ENCODE measurements at regions not wholly inside any gene's neighbourhood (a gene's known extent, or its start where the extent isn't known, plus 50 kb on each side); places are given as distances from the start of the nearest gene placed in this dataset.

GRCh38 chr2:60341151-60341550, 212.3 kb downstream of the BCL11A start:
- no peaks in the 10 kb centered on the region for H3K27me3 ChIP-seq (ENCODE audit: insufficient read depth, low read depth, severe bottlenecking)
- TF ChIP-seq CTCF (IDR thresholded peaks at IDR 0.05; ENCODE audit: low read depth, low read length), result no peak
- no peak overlapping the region for H3K4me3 ChIP-seq (ENCODE audit: low read depth, low read length)
- DNase-seq, result no peak
- H3K9me3 ChIP-seq (ENCODE audit: severe bottlenecking), result no peaks in the 10 kb centered on the region
- no peaks in the 10 kb centered on the region for H3K36me3 ChIP-seq
- H3K27ac ChIP-seq, result no peak overlapping the region

GRCh38 chr2:60339286-60339685, 214.2 kb downstream of the BCL11A start:
- Histone ChIP-seq H3K4me3 (ENCODE audit: low read depth, low read length) (no peak overlapping the region), H3K36me3 (no peaks in the 10 kb centered on the region), H3K27ac (no peak overlapping the region), H3K27me3 (ENCODE audit: insufficient read depth, low read depth, severe bottlenecking) (no peaks in the 10 kb centered on the region), H3K9me3 (ENCODE audit: severe bottlenecking) (no peaks in the 10 kb centered on the region)
- no peak for DNase-seq
- no peak for TF ChIP-seq CTCF (IDR thresholded peaks at IDR 0.05; ENCODE audit: low read depth, low read length)

- Histone ChIP-seq H3K36me3 (no peaks in the 10 kb centered on the region), H3K4me3 (ENCODE audit: low read depth, low read length) (no peak overlapping the region), H3K27ac (no peak overlapping the region), H3K9me3 (ENCODE audit: severe bottlenecking) (no peaks in the 10 kb centered on the region), H3K27me3 (ENCODE audit: insufficient read depth, low read depth, severe bottlenecking) (no peaks in the 10 kb centered on the region)
- TF ChIP-seq CTCF (IDR thresholded peaks at IDR 0.05; ENCODE audit: low read depth, low read length), result peak; percentile 34; the same call in 1 of the 2 replicates
- DNase-seq, result no peak
These were observed 216.3 kb downstream of the BCL11A start for GRCh38 chr2:60337142-60337497.

GRCh38 chr2:60336442-60337141, 216.9 kb downstream of the BCL11A start:
- Histone ChIP-seq H3K9me3 (ENCODE audit: severe bottlenecking) (no peaks in the 10 kb centered on the region), H3K27ac (no peak overlapping the region), H3K36me3 (no peaks in the 10 kb centered on the region), H3K27me3 (ENCODE audit: insufficient read depth, low read depth, severe bottlenecking) (no peaks in the 10 kb centered on the region), H3K4me3 (ENCODE audit: low read depth, low read length) (no peak overlapping the region)
- DNase-seq, result no peak
- peak; percentile 13; the same call in 1 of the 2 replicates for TF ChIP-seq CTCF (IDR thresholded peaks at IDR 0.05; ENCODE audit: low read depth, low read length)

GRCh38 chr2:60335533-60336237, 217.8 kb downstream of the BCL11A start:
- Histone ChIP-seq H3K4me3 (ENCODE audit: low read depth, low read length) (no peak overlapping the region), H3K27ac (no peak overlapping the region), H3K36me3 (no peaks in the 10 kb centered on the region), H3K9me3 (ENCODE audit: severe bottlenecking) (no peaks in the 10 kb centered on the region), H3K27me3 (ENCODE audit: insufficient read depth, low read depth, severe bottlenecking) (no peaks in the 10 kb centered on the region)
- DNase-seq, result no peak
- TF ChIP-seq CTCF (IDR thresholded peaks at IDR 0.05; ENCODE audit: low read depth, low read length), result no peak

All from WERI-Rb-1 (cell line).